Stimulated activated CD4-positive, alpha-beta T cell treated with anti-CD3 and anti-CD28 coated beads, Interleukin-12 subunit alpha, Interleukin-12 subunit beta, amount 100 ng/mL, for 24 hours (primary cell): ENCODE measurements at regions not wholly inside any gene's neighbourhood (a gene's known extent, or its start where the extent isn't known, plus 50 kb on each side); places are given as distances from the start of the nearest gene placed in this dataset.

ENCODE experiments used
- DNase-seq, 2 experiments: peaks; one replicate each; pipeline ENCODE4 v3.0.0-alpha.2; 2020; ENCODE audit warnings: low read depth in 2 of 2

DNA sequence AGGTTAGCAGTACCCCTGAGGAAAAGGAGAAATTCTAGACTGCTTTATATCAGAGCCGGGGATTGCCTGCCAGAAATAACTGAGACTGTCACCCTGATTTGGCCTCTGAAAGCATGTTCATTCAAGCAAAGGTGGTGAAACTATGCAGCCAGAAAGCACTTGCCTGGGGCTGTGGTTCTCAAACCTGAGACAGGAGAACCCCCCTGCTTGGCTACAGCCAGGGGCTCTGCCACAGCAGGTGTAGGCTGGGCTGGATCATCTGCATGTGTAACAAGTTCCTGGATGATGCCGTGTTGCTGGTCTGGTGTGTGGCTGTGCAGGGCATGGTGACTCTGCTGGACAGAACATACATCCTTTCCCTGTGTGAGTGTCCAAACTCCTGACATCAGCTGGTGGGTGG is 157.8 kb downstream of the NXNL2 start:
- DNase-seq, result no peak

DNA sequence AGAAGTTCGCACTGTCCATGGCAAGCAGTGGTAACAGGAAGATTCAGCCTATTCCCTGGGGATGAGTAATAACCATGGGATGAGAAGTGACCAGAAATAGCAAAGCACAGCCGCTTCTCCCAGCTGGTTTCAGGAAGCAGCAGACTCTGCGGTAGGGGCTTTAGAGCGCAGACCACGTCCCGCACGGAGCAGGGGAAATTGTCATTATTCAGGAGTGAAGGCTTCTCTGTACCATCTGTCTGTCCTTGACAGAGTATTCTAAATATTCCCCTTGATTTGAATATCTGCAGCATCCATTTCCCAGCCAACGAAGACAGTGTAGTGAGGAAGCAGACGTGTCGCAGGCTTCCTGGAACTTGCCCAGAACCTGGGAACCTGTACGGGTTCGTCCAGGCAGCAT is 159.6 kb downstream of the NXNL2 start:
- DNase-seq, result no peak

DNA sequence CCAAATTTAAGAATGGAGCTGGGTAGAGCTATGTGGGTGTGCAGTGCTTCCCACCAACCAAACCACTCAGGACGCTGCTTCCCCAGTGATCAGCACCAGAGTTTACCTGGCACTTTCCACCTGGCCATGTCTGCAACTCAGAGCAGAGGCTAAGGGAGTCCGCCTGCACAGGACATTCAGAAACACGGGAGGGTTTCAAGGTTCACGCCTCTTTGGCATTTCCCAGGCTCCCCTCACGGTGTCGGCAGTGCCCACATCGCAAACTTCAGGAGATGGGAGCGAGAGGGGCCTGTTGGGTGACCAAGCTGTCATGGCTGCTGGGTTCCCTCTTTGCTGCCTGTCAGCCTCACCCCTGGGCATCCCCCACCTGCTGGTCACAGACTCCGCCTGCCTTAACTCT is 161.5 kb downstream of the NXNL2 start:
- DNase-seq, result no peak

DNA sequence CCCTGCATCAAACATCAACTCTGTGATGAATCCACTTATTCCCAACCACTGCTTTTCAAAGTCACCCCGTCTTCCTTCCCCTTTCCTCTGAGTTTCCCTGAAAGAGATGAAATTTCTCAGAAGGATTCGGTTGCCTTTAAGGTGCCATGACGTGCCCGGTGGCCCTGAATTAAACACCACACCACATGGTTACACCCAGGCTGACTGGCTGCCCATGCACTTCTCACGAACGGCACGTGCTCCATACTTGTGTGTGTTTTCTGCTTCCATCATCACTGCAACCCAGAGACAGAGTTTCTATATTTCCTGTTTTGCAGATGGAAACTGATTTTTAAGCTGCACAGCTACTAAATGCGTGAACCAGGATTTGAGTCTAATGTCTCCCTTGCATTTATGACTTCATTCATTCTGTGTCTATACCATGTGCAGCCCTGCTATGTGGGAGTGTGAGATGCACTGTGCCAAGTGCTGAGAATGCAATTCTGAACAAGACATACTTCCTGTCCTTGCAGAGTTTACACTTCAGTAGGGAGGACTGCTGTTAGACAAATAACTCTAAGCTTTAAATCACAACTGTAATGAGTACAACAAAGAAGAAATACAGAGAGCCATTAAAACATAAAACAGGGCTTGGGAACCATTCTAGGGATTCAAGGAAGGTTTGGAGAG is 162.9 kb downstream of the NXNL2 start:
- DNase-seq, result no peak

DNA sequence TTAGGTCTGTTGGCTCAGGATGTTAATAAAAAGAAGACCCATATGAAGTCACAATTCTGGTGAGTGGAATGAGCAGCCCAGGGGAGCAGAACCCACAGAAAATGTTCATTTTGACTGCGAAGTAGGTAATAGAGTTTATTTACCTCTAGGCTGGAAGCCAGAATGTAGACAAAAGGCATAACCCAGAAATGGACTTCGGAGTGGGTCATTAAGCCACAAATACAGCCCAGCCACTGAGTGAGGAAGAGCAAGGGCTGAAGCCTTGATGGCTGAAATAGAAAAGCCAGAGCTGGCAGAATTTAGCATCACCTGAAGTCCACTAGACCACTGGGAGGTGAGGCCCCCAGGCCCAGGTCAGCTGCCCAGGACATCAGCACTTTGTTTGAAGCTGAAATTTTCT is 168.0 kb downstream of the NXNL2 start:
- no peak for DNase-seq

DNA sequence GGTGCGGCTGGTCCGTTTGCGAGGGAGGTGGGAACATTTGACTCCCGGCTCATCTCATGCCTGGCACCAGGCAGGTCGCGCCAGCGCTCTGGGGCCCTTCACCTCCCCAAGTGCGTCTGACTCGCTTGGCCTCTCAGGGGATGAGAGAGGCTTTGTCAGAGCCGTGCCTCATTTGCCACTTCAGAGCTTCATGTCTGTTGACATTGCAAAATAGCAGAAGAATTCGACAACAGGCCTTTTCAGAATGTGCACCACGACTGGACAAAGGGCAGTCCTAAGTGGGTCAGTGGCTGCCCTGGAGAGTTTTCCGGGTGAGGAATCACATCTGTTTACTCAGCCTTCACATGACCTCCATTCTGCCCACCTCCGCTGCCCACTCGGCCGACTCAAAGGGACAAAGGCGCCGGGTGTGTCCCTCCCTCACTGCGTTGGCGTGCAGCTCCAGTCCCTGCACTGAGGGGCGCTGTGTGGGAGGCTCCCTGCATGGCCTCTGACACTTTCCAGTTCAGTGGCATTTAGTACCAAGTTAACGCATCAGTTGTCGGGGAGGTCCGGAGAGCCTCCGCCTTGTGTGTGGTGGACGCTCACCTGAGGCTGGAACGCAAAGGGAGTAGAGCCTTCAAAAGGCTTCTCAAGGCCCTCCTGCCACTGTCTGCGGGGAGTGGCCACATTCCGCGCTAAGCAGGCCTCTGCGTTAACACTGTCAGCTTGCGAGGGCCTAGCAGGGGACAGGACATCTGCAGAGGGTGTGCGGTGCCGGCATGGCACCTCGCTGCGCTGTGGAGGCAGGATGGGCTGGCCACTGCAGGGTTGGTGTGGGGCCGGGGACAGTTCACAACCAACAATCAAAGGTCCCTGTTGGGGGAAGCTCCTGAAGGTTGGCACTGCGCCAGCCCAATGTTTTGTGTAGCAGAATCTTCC is 171.5 kb downstream of the NXNL2 start:
- DNase-seq, result no peak

DNA sequence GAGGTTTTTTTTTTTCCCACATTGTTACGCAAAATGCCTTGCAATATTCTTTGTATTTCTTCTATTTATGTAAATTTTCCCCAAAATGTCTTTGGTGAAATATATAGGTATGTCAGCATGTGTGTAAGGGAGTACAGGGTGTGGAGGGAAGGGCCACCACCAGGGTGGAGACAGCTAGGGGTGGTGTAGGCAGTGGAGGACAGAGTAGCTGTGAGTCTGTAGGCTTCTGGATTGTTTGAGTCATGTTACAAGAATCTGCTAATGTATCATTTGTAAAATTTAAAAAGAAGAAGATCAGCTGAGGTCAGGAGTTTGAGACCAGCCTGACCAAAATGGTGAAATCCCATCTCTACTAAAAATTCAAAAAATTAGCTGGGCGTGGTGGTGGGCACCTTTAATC is 175.5 kb downstream of the NXNL2 start:
- no peak for DNase-seq

DNA sequence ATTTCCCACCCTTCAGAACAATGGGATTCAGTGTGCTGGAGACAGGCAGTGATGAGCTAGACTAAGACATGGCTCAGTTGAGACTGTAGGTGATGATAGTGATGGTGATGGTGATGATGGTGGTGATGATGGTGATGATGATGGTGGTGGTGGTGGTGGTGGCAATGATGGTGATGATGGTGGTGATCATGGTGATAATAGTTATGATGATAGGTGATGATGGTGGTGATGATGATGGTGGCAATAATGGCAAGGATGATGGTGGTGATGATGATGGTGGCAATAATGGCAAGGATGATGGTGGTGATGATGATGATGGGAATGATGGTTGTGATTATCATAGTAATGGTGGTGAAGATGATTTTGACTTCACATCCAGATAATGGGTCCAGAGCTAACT is 176.7 kb downstream of the NXNL2 start:
- DNase-seq, result no peak

DNA sequence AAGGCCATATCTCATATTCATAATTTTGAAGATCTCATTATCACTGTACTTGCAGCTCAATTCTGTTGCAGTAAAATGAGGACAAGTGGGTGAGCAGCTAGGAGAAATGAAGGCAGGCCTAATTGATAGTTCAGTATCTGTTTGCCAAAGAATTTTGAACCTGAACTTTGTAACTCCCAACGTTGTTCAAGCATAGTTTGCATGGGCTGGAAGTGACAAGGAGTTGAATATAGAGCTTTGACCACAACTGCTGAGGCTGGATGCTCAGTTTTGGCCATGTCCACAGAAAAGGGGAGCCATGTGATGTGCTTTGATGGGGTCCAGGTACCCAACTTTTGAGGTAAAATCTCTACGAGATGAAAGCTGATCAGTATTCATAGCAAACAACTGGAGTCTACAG is 177.5 kb downstream of the NXNL2 start:
- DNase-seq, result no peak

DNA sequence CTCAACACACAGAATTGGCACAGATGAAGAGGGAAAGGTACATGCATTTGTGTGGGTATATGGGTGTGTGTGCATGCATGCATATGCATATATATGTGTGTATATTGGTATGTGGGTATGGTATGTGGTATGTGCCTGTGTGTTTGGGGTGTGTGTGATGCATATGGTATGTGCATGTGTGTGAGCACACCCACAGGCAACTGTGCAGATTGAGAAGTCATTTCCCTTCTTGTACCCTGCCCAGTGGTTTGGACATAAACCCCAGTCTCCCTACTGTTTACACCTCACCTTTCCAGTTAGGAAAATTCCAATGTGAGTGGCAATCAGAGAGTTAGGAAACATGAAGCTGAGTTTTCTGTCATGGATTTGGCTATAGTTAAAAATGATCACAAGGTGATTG is 178.0 kb downstream of the NXNL2 start:
- DNase-seq, result no peak

DNA sequence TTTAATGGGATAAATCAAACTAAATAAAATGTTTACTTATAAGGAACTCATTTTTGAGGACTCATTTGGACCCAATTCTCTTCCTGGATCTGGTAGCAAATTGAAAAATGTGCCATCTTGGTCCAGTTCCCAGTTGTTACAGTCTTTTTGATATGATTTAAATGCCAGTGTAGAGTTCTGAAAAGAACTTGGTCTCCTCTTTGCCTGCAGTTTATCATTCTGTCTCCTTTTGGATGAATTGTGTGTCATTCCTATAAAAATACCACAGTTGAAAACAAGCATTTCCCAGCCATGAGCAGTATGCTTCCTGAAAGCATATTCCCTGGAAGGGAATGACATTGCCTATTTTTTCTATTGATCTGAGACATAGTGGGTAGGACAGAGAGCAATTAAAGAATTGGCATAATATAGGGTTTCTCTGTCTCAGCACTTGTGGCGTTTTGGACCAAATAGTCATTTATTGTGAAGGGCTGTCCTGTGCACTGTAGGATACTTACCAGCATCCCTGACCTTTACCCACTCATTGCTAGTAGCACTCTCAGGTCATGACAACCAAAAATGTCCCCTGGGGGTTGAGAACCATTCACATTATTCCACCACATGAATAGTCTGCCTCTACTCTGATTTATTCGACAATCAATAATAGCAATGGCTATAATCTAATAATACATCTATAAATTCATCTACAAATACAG is 181.8 kb downstream of the NXNL2 start:
- no peak for DNase-seq

DNA sequence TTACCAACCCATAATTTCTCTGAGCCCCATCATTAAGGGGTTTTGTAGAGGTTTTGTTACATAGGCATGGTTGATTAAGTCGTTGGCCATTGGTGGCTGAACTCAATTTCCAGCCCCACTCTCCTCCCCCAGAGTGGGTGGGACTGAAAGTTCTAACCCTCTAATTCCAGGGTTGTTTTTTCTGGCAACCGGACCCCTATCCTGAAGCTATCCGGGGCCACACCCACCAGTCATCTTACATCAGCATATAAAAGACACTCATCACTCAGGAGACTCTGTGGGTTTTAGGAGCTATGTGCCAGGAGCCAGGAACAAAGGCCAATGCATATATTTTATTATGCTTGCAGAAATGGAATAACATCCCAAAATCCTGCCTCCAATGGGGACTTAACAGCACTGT is 186.0 kb downstream of the NXNL2 start:
- no peak for DNase-seq

DNA sequence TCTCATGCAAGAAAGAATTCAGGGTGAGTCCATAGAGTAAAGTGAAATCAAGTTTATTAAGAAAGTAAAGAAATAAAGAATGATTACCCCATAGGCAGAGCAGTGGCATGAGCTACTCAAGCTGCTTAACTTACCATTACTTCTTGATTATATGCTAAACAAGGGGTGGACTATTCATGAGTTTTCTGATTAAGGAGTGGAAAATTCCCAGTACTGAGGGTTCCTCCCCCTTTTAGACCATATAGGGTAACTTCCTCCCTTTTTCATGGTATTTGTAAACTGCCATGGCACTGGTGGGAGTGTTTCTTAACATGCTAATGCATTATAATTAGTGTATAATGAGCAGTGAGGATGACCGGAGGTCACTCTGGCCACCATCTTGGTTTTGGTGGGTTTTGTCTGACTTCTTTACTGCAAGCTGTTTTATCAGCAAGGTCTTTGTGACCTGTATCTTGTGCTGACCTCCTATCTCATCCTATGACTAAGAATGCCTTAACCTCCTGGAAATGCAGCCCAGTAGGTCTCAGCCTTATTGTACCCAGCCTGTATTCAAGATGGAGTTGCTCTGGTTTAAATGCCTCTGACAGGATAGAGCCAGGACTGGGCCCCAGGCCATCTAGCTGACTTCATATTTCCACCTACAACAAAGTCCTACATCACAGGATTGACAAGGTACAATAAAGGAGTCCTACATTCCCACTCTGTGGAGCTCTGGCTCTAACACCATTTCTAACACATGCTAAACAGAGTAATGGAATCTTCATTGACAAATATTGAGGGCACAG is 186.7 kb downstream of the NXNL2 start:
- DNase-seq, result no peak

DNA sequence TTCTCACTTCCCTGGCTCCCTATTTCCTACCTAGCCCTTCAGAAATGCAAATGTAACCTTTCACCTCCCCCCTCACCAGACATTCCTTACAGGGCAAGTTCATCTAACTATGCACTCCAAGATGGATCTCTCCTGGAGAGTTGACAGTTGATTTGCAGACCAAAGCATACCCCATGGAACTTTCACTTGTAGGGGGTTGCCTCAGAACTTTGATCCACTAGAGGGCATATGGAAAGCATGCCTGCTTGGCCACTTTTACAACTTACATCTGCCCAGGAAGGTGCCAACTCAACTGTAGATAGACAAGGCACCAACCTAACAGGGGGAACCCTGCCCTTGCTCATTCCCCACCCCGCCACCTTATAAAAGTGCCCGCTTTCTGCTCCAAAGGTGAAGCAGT is 187.8 kb downstream of the NXNL2 start:
- no peak for DNase-seq

DNA sequence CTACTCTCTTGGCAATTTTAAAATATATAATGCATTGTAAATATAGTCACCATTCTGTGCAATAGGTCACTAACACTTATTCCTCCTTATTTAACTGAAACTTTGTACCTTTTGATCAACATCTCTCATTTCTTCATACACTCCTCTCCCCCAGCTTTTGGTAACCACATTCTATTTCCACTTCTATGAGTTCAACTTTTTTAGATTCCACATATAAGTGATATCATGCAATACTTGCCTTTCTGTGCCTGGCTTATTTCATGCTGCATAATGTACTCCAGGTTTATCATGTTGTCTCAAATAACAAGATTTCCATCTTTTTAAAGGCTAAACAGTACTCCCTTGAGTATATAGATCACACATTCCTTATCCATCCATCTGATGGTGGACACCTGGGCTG is 188.8 kb downstream of the NXNL2 start:
- DNase-seq, result no peak

DNA sequence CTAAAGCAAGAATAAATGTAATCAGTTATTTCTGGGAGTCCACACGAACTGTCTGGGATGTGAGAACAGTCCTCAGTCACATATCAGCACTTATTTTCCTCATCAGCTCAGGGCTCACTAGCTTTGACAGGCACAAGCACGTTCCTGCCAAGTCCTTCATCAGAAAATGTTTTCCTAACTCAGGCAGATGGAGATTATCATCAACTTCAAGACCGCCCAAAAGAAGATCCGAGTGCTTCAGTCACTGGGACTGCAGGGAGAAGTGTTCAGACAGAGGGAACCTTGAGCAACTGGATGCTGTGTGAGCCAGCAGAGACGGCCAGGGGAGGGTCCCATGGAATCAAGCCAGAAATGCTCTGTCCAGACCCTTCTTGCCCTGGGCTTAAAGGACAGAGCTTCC is 189.4 kb downstream of the NXNL2 start:
- DNase-seq, result no peak

DNA sequence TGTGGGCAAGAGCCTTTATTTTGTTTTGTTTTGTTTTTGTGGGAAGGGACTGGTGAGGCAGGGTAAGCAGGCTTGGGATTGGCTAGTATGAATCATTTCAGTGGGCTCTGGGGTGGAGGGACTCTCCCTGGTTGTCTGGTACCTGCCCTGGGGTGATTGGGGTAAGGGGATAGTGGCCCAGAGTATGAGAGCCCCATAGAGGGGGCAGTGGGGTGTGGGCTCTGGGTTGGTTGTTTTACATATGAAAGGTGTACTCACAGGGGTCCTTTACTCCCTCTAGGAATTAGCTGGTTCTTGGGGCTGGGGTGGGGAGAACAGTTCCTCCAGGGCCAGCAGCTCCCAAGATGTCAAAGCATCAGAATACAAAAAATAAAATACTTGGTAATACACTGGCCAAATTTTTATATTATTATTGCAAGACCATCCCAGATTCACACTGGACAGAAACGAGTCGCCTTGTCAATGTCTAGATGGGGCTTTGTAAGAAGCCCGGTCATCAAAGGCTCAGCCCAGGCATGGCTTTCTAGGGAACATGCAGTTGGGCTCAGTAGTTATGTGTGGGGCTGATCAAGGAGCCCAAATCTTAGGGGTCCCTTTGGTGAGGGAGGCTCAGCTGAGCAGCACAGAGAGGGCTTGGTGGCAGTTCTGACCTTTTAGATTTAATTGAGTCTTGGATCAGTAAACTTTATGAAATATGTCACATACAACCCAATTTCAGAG is 190.5 kb downstream of the NXNL2 start:
- DNase-seq, result no peak

DNA sequence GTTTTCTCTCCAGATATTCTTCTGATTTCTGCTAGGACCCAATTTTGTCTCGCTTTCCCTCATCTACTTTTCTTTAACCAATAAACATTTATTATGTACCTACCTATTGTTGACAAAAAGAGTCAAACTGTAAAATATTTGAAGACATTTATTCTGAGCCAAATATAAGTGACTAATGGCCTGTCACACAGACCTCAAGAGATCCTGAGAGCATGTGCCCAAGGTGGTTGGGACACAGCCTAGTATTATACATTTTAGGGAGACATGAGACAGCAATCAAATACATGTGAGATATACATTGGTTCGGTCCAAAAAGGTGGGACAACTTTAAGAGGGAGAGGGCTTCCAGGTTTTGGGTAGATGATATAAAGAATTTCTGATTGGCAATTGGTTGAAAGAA is 191.8 kb downstream of the NXNL2 start:
- no peak for DNase-seq

DNA sequence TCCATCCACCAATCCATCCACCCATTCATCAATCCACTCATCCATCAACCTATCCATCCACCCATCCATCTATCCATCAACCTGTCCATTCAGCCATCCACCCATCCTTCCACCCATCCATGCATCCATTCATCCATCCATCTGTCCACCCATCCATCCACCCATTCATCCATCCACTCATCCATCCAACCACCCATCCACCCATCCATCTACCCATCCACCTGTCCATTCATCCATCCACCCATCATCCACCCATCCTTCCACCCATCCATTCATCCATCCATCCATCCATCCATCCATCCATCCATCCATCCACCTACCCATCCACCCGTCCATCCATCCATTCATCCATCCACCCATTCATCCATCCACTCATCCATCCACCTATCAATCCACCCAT is 195.8 kb downstream of the NXNL2 start:
- DNase-seq, result no peak

DNA sequence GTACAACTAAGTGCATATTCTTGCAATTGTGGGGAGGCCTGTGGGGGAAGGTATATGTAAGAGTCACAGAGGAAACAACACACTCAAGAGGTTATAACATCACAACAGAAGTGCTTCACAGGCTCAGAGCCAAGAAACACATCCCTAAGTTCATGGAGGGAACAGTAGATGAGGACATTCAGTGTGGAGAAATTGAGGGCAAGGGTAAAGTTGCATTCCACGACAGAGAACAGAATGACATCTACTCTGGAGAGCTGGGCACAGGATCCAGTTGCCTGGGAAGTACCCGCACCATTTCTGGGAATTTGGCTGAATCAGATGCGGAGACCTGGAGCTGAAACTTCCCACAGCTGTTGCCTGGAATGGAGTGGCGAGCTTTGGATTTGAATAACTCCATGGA is 197.2 kb downstream of the NXNL2 start:
- no peak for DNase-seq

DNA sequence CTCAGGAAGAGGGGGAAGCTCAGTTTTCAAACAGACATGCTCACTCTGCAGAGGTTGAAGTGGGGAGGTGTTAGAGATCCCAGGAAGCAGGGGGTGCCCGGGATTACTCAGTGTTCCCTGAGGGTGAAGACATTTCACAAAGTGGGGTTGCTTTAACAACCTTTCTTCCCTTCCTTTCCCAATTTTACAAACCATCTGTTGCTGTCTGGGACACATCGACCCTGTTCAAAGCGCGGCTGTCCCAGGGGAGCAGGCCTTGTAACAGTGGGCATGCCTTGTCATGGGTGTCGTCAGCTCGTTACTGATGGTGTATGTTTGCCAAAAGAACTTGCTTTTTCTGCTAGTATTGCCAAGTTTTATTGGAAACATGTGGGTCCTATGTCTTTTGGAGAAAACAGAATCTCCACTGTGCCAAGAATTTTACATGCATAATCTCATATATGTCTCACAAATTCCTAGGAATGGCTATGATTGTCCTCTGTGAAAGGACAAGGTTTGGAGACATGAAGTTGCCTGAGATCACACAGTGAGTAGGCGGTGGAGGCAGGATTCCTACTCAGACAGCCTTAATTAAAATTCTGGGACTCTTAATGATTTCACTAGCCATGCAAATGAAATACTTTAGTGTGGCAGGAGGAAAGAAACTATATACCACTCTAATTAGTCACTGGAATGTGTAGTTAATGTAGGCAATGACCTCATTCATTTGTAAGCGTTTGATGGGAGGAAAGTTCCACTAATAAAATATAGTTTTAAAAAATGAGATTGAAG is 198.9 kb downstream of the NXNL2 start:
- DNase-seq, result no peak
